ENCODE measurements at regions not wholly inside any gene's neighbourhood (a gene's known extent, or its start where the extent isn't known, plus 50 kb on each side); places are given as distances from the start of the nearest gene placed in this dataset.

- H3K27ac ChIP-seq: no peak overlapping the region
- H3K9me3 ChIP-seq: no peaks in the 10 kb centered on the region
- TF ChIP-seq CTCF (IDR thresholded peaks at IDR 0.05): no peak
- no peaks in the 10 kb centered on the region for H3K27me3 ChIP-seq
- no peaks in the 10 kb centered on the region for H3K4me1 ChIP-seq
- H3K4me3 ChIP-seq: no peak overlapping the region
- DNase-seq (ENCODE audit: low spot score): no peak
- no peaks in the 10 kb centered on the region for H3K36me3 ChIP-seq
These were observed 101.1 kb downstream of the C5orf15 start for GRCh38 chr5:133867341-133867740.

GRCh38 chr5:133866903-133867245 lies 101.6 kb downstream of the C5orf15 start:
- no peaks in the 10 kb centered on the region for H3K27me3 ChIP-seq
- H3K27ac ChIP-seq: no peak overlapping the region
- DNase-seq (ENCODE audit: low spot score): no peak
- no peaks in the 10 kb centered on the region for H3K4me1 ChIP-seq
- no peak for TF ChIP-seq CTCF (IDR thresholded peaks at IDR 0.05)
- H3K4me3 ChIP-seq: no peak overlapping the region
- no peaks in the 10 kb centered on the region for H3K36me3 ChIP-seq
- no peaks in the 10 kb centered on the region for H3K9me3 ChIP-seq

- no peak for TF ChIP-seq CTCF (IDR thresholded peaks at IDR 0.05)
- Histone ChIP-seq H3K36me3 (no peaks in the 10 kb centered on the region), H3K27me3 (no peaks in the 10 kb centered on the region), H3K4me3 (no peak overlapping the region), H3K27ac (no peak overlapping the region), H3K4me1 (no peaks in the 10 kb centered on the region), H3K9me3 (no peaks in the 10 kb centered on the region)
- DNase-seq (ENCODE audit: low spot score): no peak
These were observed 102.1 kb downstream of the C5orf15 start for GRCh38 chr5:133866160-133866902.

GRCh38 chr5:133865113-133865512 lies 103.3 kb downstream of the C5orf15 start:
- no peak for TF ChIP-seq CTCF (IDR thresholded peaks at IDR 0.05)
- no peaks in the 10 kb centered on the region for H3K4me1 ChIP-seq
- no peak overlapping the region for H3K4me3 ChIP-seq
- no peaks in the 10 kb centered on the region for H3K27me3 ChIP-seq
- no peak for DNase-seq (ENCODE audit: low spot score)
- H3K9me3 ChIP-seq: no peaks in the 10 kb centered on the region
- no peaks in the 10 kb centered on the region for H3K36me3 ChIP-seq
- H3K27ac ChIP-seq: no peak overlapping the region

GRCh38 chr5:133864711-133865110 lies 103.7 kb downstream of the C5orf15 start:
- Histone ChIP-seq H3K36me3 (no peaks in the 10 kb centered on the region), H3K4me1 (no peaks in the 10 kb centered on the region), H3K27me3 (no peaks in the 10 kb centered on the region), H3K4me3 (no peak overlapping the region), H3K27ac (no peak overlapping the region), H3K9me3 (no peaks in the 10 kb centered on the region)
- no peak for TF ChIP-seq CTCF (IDR thresholded peaks at IDR 0.05)
- no peak for DNase-seq (ENCODE audit: low spot score)

All from right atrium auricular region (tissue), 2 donors.